Activated T-helper 2 cell treated with anti-CD3 and anti-CD28 coated beads, Interferon-gamma antibody, Interleukin-2, Interleukin-4, amounts not matched to agents 10 μg/mL and 5 μg/mL and 100 μg/mL, durations not matched to agents 14 hours and 24 hours and 36 hours (primary cell): ENCODE measurements at regions not wholly inside any gene's neighbourhood (a gene's known extent, or its start where the extent isn't known, plus 50 kb on each side); places are given as distances from the start of the nearest gene placed in this dataset.

ENCODE experiments used
- DNase-seq: peaks from one replicate; pipeline ENCODE4 v3.0.0; 2021; ENCODE audit warnings: low spot score
- H3K27ac Mint-ChIP-seq: one replicate; pipeline ENCODE4 v1.8.0; 2021; ENCODE audit warnings: mixed read lengths
- H3K27me3 Mint-ChIP-seq: one replicate; pipeline ENCODE4 v1.8.0; 2021; ENCODE audit warnings: low read depth, mixed read lengths
- H3K36me3 Mint-ChIP-seq: one replicate; pipeline ENCODE4 v1.8.0; 2021; ENCODE audit warnings: low read depth, mixed read lengths
- H3K4me1 Mint-ChIP-seq: one replicate; pipeline ENCODE4 v1.8.0; 2021; ENCODE audit warnings: low read depth, mixed read lengths
- H3K4me3 Mint-ChIP-seq: one replicate; pipeline ENCODE4 v1.8.0; 2021; ENCODE audit warnings: low read depth, mild to moderate bottlenecking, moderate library complexity, mixed read lengths
- H3K9me3 Mint-ChIP-seq: one replicate; pipeline ENCODE4 v1.8.0; 2021; ENCODE audit warnings: mixed read lengths
- intact Hi-C: fragments of 100-400 bp; cut with micrococcal nuclease; formaldehyde crosslinking; loops from one replicate; pipeline ENCODE4 v1.15.1; 2023

DNA sequence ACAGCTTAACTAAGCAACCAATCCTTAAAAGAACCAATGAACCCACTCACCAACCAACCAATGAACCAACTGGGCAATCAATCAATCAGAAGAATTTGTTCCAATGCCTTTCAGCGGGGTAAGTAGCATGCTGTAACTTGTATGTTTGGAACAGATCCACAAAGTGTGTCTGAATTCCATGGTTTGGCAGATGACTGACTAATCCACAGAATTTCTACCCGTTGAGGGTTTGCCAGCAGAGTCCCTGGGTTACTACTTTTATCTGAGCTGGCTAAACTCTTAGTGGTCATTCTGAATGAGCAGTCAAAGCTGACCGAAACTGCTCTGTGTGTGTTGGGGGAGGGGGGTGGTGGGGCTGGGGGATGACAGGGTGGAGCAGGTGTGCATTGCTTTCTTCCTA, 125.0 kb upstream of the JAG1 start:
- intact Hi-C loops, result no loop called here
- DNase-seq, result no peak
- no peaks in the 10 kb centered on the region for H3K4me1 Mint-ChIP-seq
- H3K27me3 Mint-ChIP-seq, result no peaks in the 10 kb centered on the region
- H3K27ac Mint-ChIP-seq, result no peak overlapping the region
- H3K36me3 Mint-ChIP-seq, result no peaks in the 10 kb centered on the region
- H3K9me3 Mint-ChIP-seq, result no peaks in the 10 kb centered on the region
- no peak overlapping the region for H3K4me3 Mint-ChIP-seq

GRCh38 chr20:10799735-10800134, 125.9 kb upstream of the JAG1 start:
- no peaks in the 10 kb centered on the region for H3K9me3 Mint-ChIP-seq
- no peaks in the 10 kb centered on the region for H3K36me3 Mint-ChIP-seq
- H3K4me1 Mint-ChIP-seq, result no peaks in the 10 kb centered on the region
- intact Hi-C loops, result no loop called here
- no peaks in the 10 kb centered on the region for H3K27me3 Mint-ChIP-seq
- DNase-seq, result no peak
- no peak overlapping the region for H3K4me3 Mint-ChIP-seq
- no peak overlapping the region for H3K27ac Mint-ChIP-seq

DNA sequence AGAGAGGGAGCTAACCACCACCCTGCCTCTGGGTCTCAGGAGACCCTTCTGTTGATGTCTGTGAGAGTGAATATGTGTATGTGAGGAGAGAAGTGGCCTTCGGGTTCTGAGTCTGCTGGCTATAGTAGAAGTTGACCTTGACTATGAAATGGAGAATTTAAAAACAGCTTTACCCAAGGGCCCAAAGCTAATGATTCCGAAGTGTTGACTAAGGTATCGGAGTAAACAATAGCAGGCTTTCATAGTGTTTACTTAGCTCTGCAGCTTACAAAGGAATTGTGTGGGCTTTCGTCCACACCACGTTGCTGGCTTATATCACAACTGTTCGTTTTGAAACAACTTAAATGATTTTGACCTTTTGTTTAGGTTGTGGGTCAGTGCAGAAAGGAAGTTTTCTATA, 126.5 kb upstream of the JAG1 start:
- Mint-ChIP-seq H3K36me3 (no peaks in the 10 kb centered on the region), H3K27me3 (no peaks in the 10 kb centered on the region), H3K4me3 (no peak overlapping the region), H3K4me1 (no peaks in the 10 kb centered on the region), H3K9me3 (no peaks in the 10 kb centered on the region), H3K27ac (no peak overlapping the region)
- no peak for DNase-seq
- intact Hi-C loops, result no loop called here

DNA sequence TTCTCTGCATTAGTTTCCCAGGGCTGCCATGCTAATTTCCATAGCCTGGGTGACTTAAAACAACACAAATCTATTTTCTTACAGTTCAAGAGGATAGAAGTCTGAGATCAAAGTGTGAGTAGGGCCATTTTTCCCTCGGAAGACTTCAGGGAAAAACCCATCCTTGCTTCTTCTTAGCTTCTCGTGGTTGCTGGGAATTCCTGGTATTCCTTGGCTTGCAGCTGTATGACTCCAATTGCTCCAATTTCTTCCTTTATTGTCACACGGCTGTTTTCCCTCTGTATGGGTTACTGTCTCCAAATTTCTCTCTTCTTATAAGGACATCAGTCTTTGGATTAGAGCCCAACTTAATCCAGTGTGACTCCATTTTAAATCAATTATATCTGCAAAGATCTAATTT, 128.4 kb upstream of the JAG1 start:
- no peaks in the 10 kb centered on the region for H3K36me3 Mint-ChIP-seq
- no peak overlapping the region for H3K4me3 Mint-ChIP-seq
- no peaks in the 10 kb centered on the region for H3K27me3 Mint-ChIP-seq
- no peak for DNase-seq
- H3K27ac Mint-ChIP-seq, result no peak overlapping the region
- intact Hi-C loops, result no loop called here
- no peaks in the 10 kb centered on the region for H3K9me3 Mint-ChIP-seq
- no peaks in the 10 kb centered on the region for H3K4me1 Mint-ChIP-seq

GRCh38 chr20:10805764-10806163, 132.0 kb upstream of the JAG1 start:
- H3K4me1 Mint-ChIP-seq, result no peaks in the 10 kb centered on the region
- H3K9me3 Mint-ChIP-seq, result no peaks in the 10 kb centered on the region
- no peak for DNase-seq
- H3K4me3 Mint-ChIP-seq, result no peak overlapping the region
- no peak overlapping the region for H3K27ac Mint-ChIP-seq
- no peaks in the 10 kb centered on the region for H3K36me3 Mint-ChIP-seq
- intact Hi-C loops, result no loop called here
- no peaks in the 10 kb centered on the region for H3K27me3 Mint-ChIP-seq

DNA sequence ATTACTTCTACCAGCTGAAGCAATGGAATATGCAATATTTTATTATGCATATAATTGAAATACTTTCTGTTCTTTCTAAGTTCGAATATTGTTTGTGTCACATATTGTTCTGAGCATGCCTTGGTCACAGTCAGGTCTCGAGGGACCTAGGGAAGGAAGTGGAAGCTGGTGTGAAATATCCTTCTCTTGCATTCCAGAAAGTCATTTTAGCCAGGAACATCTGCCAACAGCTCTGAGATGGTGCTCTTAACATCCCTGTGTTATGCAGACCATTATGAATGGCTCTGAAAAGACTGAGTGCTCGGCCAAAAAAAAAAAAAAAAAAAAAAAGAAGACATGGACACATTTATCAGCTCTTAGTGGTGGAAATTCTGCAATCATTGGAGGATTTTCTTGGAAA, 132.7 kb upstream of the JAG1 start:
- Mint-ChIP-seq H3K27me3 (no peaks in the 10 kb centered on the region), H3K4me3 (no peak overlapping the region), H3K27ac (no peak overlapping the region), H3K36me3 (no peaks in the 10 kb centered on the region), H3K4me1 (no peaks in the 10 kb centered on the region), H3K9me3 (no peaks in the 10 kb centered on the region)
- no peak for DNase-seq
- intact Hi-C loops, result no loop called here

DNA sequence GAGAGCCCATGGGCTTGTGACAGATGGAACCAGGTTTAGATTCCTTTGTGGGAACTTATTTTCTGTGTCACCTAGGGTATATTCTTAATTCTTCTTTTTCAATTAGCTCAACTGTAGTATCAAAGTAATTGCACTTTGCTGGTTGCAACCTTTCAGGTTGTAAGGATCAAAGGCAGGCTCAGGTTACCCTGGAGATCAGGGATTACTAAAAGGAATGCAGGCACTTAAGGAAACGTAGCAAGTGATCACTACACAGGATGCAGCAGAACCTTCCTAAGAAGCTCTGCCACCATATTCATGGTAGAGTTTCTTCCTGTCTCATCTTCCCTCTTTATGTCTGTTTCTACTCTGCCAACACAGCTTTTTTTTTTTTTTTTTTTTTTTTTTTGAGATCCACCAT, 133.2 kb upstream of the JAG1 start:
- Mint-ChIP-seq H3K36me3 (no peaks in the 10 kb centered on the region), H3K4me3 (no peak overlapping the region), H3K27ac (no peak overlapping the region), H3K9me3 (no peaks in the 10 kb centered on the region), H3K4me1 (no peaks in the 10 kb centered on the region), H3K27me3 (no peaks in the 10 kb centered on the region)
- DNase-seq, result no peak
- intact Hi-C loops, result no loop called here

- Mint-ChIP-seq H3K9me3 (no peaks in the 10 kb centered on the region), H3K4me1 (no peaks in the 10 kb centered on the region), H3K27ac (no peak overlapping the region), H3K36me3 (no peaks in the 10 kb centered on the region), H3K4me3 (no peak overlapping the region), H3K27me3 (no peaks in the 10 kb centered on the region)
- no peak for DNase-seq
- intact Hi-C loops, result no loop called here
Measured at GRCh38 chr20:10812759-10813327, 139.0 kb upstream of the JAG1 start.

DNA sequence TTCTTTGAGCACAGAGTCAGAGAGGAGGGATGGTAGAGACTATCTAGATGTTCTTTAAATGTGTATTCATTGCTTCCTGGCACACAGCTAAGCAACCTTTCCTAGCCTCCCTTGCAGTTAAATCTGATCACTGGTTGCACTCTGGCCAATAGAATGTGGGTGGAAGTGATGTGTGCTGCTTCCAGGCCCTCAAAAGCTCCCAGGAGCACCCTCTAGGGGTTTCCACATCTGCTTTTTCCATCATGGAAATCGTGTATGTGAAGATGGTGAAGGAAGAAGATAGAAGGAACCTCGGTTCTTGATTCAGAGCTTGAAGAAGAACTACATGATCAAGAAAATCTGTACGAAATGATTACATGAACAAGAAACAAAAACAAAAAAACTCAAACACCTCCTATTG, 149.8 kb upstream of the JAG1 start:
- Mint-ChIP-seq H3K27ac (no peak overlapping the region), H3K4me3 (no peak overlapping the region), H3K36me3 (no peaks in the 10 kb centered on the region), H3K4me1 (no peaks in the 10 kb centered on the region), H3K9me3 (no peaks in the 10 kb centered on the region), H3K27me3 (no peaks in the 10 kb centered on the region)
- no peak for DNase-seq
- intact Hi-C loops, result no loop called here

DNA sequence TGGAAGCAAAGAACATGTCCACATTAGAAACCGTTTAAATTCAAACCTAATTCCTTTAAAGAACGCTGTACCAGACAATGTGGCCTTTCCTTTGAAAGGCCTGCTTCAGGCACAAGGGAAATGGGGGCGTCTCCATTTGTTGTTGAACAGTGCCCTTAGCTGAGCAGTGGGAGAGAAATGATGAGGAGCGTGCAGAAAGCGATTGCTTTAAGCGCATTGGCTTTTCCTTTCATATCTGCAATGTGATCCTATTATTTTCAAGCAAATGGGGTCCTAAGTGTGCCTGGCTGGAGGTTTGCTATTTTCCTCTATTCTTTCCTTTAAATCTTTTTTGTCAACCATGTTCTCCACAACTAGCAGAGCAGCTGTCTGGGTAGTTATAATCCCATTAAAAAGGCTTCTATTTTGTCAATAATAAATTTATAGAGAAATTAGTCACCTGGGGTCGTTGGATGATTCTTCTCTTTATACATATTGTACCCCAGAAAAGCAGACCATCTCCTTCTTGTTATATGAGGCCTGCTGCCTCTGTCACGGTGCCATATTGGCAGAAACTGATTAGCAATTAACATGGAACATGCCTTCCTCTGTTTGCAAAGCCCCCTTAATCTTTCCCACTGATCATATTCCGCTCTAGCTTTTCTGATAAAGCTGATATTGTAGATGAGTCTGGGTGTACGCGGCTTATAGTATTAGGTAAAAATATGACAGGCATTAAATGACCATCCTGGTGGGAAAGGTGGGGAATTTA, 151.1 kb upstream of the JAG1 start:
- no peaks in the 10 kb centered on the region for H3K27me3 Mint-ChIP-seq
- H3K36me3 Mint-ChIP-seq, result no peaks in the 10 kb centered on the region
- no peak for DNase-seq
- intact Hi-C loops, result no loop called here
- no peak overlapping the region for H3K4me3 Mint-ChIP-seq
- H3K27ac Mint-ChIP-seq, result no peak overlapping the region
- no peaks in the 10 kb centered on the region for H3K4me1 Mint-ChIP-seq
- no peaks in the 10 kb centered on the region for H3K9me3 Mint-ChIP-seq

GRCh38 chr20:10826111-10826510, 152.3 kb upstream of the JAG1 start:
- intact Hi-C loops, result no loop called here
- H3K36me3 Mint-ChIP-seq, result no peaks in the 10 kb centered on the region
- DNase-seq, result no peak
- H3K27me3 Mint-ChIP-seq, result no peaks in the 10 kb centered on the region
- H3K4me3 Mint-ChIP-seq, result no peak overlapping the region
- no peaks in the 10 kb centered on the region for H3K9me3 Mint-ChIP-seq
- H3K27ac Mint-ChIP-seq, result no peak overlapping the region
- no peaks in the 10 kb centered on the region for H3K4me1 Mint-ChIP-seq

DNA sequence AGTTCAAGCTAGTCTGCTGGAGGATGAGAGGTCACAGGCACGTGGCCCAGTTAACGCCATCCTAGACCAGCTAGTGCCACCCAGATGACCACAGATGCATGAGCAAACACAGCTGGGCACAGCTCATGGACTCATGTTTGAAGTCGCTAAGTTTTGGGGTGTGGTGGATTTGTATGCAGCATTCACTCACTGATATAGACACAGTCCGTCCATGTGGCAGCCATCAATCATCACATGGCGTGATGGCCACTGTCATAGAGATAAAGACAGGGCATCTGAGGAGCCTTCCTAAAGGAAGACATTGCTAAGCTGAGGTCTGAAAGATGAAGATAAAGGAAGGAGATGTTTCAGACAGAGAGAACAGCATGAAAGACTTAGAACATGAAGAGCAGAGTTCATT, 154.4 kb upstream of the JAG1 start:
- Mint-ChIP-seq H3K27me3 (no peaks in the 10 kb centered on the region), H3K27ac (no peak overlapping the region), H3K4me3 (no peak overlapping the region), H3K4me1 (no peaks in the 10 kb centered on the region), H3K36me3 (no peaks in the 10 kb centered on the region), H3K9me3 (no peaks in the 10 kb centered on the region)
- no peak for DNase-seq
- intact Hi-C loops, result no loop called here

DNA sequence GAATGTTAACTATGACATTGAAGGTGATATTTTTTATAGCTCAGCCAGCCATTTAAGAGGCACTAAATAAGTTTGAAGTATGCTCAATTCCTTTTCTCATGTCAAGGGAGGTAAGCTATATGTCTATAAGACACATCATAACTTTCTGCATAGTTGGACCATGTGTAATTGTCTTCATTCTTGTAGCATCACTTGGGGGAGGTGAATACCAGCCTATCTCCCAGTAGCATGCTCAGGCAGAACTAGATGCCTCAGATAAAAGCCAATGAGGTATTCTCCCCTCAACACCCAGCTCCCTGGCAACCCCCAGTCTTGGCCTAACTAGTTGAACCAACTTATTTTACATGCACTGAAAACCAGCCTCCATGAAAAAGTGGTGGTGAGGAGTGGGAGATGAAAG, 158.3 kb upstream of the JAG1 start:
- Mint-ChIP-seq H3K4me1 (no peaks in the 10 kb centered on the region), H3K4me3 (no peak overlapping the region), H3K36me3 (no peaks in the 10 kb centered on the region), H3K27me3 (no peaks in the 10 kb centered on the region), H3K27ac (no peak overlapping the region), H3K9me3 (no peaks in the 10 kb centered on the region)
- DNase-seq, result no peak
- intact Hi-C loops, result no loop called here

DNA sequence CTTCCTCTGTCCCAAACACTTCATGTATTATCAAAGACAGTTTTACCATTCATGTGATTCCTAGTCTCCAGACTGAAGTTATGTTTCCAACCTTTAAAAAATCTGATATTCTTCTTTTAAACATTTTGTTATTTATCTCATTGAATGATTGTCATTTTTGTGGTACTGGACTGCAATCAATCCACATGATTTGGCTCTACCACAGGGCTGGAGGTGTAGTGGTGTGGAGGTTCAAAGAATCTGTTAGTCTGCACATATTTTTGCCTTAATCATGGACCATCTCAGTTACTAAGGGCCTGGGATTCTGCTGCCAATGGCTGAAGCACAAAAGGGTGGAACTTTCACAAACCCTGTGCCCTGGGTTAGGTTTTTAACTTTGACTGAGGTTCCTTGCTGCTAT, 164.1 kb upstream of the JAG1 start:
- Mint-ChIP-seq H3K27ac (no peak overlapping the region), H3K9me3 (peaks cover 8% of the 10 kb centered on the region), H3K4me1 (no peaks in the 10 kb centered on the region), H3K36me3 (no peaks in the 10 kb centered on the region), H3K4me3 (no peak overlapping the region), H3K27me3 (no peaks in the 10 kb centered on the region)
- no peak for DNase-seq
- intact Hi-C loops, result no loop called here
